NCI-H774 (cell line): ENCODE measurements at regions not wholly inside any gene's neighbourhood (a gene's known extent, or its start where the extent isn't known, plus 50 kb on each side); places are given as distances from the start of the nearest gene placed in this dataset.

Experiments used
- DNase-seq: peaks from one replicate; lab custom pipeline; 2025; lab: John Stamatoyannopoulos, UW

DNA sequence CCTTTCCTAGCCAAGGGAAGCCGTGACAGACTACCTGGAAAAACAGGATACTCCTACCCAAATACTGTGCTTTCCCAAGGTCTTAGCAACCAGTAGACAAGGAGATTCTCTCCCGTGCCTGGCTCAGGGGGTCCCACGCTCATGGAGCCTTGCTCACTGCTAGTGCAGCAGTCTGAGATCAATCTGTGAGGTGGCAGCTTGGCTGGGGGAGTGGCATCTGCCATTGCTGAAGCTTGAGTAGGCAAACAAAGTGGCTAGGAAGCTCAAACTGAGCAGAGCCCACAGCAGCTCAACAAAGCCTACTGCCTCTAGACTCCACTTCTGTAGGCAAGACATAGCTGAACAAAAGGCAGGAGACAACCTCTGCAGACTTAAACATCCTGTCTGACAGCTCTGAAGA lies 177.1 kb downstream of the PARM1 start:
- no peak for DNase-seq

DNA sequence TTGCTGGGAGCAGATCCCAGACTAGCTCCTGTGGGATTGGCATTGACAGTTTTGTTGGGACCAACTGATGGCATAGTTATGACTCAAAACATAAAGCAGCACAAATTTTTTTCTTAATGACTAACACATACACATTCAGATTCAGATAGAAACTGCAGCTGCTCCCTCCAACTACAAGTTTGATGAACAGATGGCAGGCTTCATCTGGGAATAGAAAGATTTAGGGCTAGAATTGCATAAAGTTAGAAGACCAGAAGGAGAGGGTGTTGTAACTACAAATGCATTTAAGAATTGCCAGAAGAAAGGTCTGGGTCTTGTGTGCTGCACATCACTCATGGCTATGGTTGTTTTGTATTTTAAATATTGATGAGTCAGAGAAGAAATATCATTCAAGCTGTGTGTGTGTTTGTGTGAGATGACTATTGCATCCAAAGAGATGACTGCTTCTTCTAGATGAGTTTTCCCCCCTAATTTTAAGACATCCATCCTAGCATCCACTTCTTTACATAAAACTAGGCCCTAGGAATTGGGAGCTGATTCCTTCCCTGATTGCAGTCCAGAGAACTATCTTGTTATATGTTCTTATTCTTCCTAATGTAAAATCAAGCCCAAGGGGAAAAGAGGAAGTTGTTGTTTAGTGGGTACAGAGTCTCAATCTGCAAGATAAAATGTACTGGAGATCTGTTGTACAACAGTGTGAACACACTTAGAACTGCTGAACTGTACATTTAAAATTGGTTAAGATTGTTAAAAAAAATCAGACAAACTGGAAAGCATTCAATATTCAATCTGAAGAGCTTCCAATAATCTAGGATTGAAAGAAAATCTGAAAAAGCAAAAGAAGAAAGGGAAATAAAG lies 175.1 kb downstream of the PARM1 start:
- DNase-seq: no peak

DNA sequence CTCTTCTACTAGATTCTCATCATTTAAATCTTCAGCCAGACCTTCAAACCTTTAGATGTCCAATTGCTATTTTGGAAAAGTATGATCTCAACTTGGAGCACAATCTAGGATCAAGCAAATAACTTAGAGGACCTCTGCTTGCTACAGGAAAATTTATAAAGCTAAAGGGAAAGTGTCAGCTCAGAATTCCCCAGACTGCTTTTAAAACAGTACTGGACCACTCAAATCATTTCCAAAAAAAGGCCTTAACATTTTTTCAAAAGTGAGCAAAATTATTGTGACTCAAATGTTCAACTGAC lies 169.8 kb downstream of the PARM1 start:
- DNase-seq: no peak

DNA sequence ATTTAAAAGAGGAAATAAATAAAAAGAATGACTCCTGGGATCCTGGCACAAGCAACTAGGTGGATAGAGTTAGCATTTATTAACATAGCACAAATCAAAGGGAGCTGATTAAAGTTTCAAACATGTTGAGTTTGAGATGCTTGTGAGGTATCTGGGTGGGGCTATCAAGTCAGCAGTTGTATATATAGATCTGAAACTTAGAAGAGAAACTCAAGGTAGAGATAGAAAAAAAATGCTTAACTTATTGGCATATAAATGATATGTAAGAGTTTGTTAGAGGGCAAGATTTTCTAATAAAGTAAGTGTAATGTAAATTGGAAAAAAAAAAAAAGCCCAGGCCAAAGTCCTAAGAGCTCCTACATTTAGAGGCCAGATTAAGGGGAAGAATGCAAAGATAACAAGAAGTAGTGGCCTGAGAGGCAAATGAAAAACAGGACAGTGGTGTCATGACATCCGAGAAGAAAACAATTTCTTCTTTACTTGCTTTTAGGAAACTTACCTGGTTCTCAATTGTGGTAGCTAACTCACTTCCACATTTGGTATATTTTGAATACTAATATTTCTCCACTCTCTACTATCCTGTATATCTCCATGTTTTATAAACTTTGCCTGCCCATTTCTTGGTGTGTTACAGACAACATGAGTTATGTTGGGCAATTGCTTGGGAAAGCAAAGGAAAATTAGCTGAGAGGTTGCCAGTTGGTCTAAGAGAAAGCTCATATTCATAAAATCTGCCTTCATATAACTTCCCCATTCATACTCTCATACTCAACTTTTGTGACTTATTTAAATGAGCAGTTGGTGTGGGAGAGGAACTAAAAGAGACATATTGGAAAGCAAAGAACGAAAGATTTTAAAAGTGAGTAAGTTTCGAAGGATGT lies 169.2 kb downstream of the PARM1 start:
- no peak for DNase-seq
